ENCODE measurements at regions not wholly inside any gene's neighbourhood (a gene's known extent, or its start where the extent isn't known, plus 50 kb on each side); places are given as distances from the start of the nearest gene placed in this dataset.

GRCh38 chr10:17506390-17506789, 52.0 kb upstream of the ST8SIA6 start:
- no peak for TF ChIP-seq CTCF (IDR thresholded peaks at IDR 0.05; ENCODE audit: poor library complexity)
- TF ChIP-seq EZH2phosphoT487 (IDR thresholded peaks at IDR 0.05; ENCODE audit: low read depth, severe bottlenecking, unreplicated experiment), result no peak
- TF ChIP-seq EZH2 (IDR thresholded peaks at IDR 0.05; ENCODE audit: borderline replicate concordance), result no peak
